LNCaP clone FGC (cell line): ENCODE measurements at regions not wholly inside any gene's neighbourhood (a gene's known extent, or its start where the extent isn't known, plus 50 kb on each side); places are given as distances from the start of the nearest gene placed in this dataset.

Experiments used
- DNase-seq: peaks from one replicate; pipeline ENCODE4 v3.0.0-alpha.2; 2011; ENCODE audit warnings: low read depth
- H3K4me3 ChIP-seq: 2 replicates; pipeline ENCODE4 v1.5.1; 2011; ENCODE audit warnings: mild to moderate bottlenecking, low read depth, low read length, control low read depth
- CTCF ChIP-seq: IDR thresholded peaks from 2 replicates; pipeline ENCODE4 v1.5.1; 2012; ENCODE audit warnings: mild to moderate bottlenecking; ENCODE audit not compliant: control insufficient read depth, insufficient read depth; ENCODE audit errors: extremely low read depth

- no peak overlapping the region for H3K4me3 ChIP-seq
- no peak for DNase-seq
- no peak for TF ChIP-seq CTCF
Measured at GRCh38 chr17:5789528-5789927, 205.2 kb upstream of the NLRP1 start.

- DNase-seq, result no peak
- TF ChIP-seq CTCF, result no peak
- no peak overlapping the region for H3K4me3 ChIP-seq
Measured at GRCh38 chr17:5793157-5793556, 208.8 kb upstream of the NLRP1 start.

- no peak for DNase-seq
- H3K4me3 ChIP-seq, result no peak overlapping the region
- no peak for TF ChIP-seq CTCF
Measured at GRCh38 chr17:5793899-5794298, 209.6 kb upstream of the NLRP1 start.

GRCh38 chr17:5794385-5794784, 210.1 kb upstream of the NLRP1 start:
- H3K4me3 ChIP-seq, result no peak overlapping the region
- no peak for DNase-seq
- TF ChIP-seq CTCF, result no peak

- no peak for TF ChIP-seq CTCF
- no peak for DNase-seq
- H3K4me3 ChIP-seq, result no peak overlapping the region
Measured at GRCh38 chr17:5794881-5795506, 210.7 kb upstream of the NLRP1 start.

GRCh38 chr17:5797447-5798050, 213.2 kb upstream of the NLRP1 start:
- no peak for DNase-seq
- no peak overlapping the region for H3K4me3 ChIP-seq
- TF ChIP-seq CTCF, result no peak

GRCh38 chr17:5798094-5798493, 213.8 kb upstream of the NLRP1 start:
- no peak overlapping the region for H3K4me3 ChIP-seq
- DNase-seq, result no peak
- TF ChIP-seq CTCF, result no peak
